DMS53 treated with DMSO at 0.1 percent for 48 hours (cell line): ENCODE measurements at regions not wholly inside any gene's neighbourhood (a gene's known extent, or its start where the extent isn't known, plus 50 kb on each side); places are given as distances from the start of the nearest gene placed in this dataset.

Experiments used
- DNase-seq: peaks from one replicate; lab custom pipeline; 2025; ENCODE audit not compliant: unreplicated experiment; lab: John Stamatoyannopoulos, UW

DNA sequence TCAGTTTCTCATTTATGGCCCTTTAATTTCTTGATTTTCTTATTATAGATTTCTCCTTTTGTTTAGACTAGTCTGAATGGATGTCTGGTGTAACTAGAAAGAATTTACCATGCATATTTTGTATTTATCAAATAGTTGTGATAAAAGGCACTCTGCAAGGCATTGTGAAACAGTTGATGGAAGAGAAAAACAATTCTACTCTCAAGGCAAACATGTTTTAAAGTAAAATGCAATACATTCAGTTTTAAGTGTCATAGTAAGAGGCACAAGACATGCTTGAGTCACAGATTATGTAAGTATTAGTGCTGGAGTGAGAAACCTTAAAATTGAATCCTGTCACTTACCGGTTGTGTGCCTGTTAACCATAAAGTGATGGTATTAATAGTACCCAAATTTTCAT is 283.3 kb upstream of the DKK2 start:
- no peak for DNase-seq

DNA sequence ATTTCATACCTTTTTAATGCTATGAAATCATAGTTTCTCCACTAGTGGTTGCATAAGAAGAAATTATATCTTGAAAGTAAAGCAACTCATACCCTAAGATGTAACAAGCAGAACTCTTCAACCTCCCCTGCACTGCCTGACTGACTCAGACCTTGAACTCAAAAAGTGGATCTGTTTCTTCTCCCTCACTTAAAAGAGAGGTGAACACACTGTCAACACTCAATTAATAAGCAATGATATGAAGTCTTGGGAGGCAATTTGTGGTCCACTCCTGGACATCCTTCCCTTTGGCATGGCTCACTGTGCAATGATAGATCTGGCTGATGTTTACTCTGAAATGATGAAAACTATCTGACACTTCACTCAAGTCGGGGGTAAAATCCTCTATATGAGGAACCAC is 282.0 kb upstream of the DKK2 start:
- DNase-seq: no peak

DNA sequence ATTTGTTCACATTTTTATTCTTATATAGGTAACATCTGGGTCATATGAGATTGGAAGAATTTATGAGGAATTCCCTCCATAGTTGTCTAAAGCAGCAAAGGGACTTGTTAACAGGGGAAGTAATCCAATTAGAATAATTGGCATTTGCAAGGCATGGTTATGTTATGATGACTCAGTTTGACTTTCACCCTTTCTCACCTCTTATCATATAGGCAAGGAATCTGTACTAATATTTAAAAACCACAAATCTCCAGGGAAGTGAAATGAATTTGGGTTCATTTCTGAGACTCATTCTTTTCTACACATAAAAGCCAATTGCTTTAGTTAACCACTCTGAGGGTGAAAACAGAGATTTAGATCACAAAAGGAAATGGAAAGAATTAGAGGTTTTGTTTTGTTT is 281.5 kb upstream of the DKK2 start:
- no peak for DNase-seq

DNA sequence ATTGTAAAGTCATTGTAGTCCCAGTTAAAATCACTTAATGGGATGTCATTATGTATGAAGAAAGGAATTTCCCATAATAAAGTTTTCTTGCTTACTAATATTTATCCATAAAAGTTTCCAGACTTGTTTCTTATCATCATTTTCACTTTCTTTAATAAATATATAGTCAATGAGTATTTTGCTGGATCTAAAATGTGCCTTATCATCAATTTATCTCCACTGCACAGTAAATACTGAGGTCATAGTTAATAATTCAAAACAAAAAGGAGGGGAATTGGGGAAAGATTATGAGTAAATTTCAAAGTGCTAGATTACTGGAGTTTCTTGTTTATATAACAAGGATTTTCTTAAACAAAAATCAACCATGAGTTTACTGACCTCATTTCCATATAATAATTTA is 279.5 kb upstream of the DKK2 start:
- no peak for DNase-seq

DNA sequence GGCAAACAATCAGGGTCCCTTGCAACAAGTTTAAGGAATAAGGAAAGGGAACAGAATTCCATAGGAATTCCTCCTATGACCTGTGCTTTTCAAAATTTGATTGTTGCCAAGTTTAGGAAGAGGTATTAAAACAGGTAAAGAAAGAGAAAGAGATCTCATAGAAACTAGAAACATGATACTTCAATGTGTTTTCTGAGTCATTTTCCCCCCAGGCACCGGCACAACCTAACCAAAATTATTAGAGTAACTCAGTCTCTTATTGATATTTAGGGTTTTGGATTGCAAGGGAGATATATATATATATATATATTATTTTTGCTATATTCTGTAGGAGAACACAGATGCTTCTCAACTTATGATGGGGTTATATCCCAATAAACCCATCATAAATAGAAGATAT is 278.0 kb upstream of the DKK2 start:
- no peak for DNase-seq

DNA sequence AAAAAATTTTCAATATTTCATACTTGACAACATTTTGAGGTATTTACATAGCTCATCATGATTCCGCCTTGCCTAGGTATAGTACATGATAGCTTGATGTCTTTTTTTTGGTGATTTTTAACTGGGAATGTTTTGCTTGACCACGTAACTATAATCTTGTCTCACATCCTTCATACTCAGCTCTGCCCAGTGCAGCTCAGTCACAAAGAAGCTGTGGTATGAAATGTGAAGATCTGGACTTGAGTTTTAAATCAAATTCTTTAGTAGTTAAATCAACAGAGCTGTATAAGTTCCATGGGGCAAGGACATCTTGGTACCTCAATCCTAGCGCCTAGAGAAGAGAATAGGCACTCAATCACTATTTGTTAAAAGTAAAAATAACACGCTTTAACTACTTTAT is 276.3 kb upstream of the DKK2 start:
- DNase-seq: no peak

DNA sequence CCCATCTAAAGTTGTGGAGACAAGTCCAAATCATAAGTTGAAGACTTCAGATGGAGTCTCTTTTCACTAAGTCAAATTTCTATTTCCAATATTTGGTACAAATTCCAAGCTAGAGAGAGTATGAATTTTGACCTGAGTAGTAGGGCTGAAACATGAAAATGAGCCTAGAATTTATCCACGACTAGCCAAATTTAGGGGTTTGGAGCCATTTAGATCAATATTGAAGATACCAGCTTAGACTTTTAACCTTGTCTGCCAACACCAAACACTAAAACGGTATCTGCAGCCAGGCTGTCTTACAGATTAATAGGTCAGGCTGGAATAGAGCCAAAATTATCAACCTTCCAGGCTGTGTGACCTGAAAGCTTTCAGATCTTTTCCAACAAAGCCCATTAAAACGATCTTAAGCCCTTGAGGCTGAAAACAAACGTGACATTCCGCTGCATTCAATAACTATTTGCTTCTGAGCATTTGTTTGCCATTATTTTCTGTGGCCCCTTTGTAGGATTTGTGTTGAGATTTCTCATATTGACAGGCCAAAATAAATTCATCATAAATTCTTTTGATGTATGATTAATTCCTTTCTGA is 268.7 kb upstream of the DKK2 start:
- DNase-seq: no peak

DNA sequence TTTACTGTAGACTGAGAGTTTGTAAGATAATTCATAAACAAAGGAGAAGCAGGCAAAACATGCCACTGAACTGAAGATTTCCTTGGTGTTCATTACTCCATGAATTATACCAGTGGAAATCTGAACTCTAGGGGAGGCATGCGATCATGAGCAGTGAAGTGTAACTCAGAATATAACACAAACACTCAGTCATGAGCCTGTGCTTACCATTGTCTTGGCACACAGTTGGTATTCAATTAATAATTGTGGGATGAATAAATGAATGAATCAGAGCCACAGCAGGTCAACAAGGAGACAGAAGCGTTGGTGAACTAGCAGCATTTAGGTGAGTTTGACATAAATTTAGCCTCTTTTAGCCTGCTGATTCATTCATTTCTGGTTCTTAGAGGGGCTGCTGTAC is 263.5 kb upstream of the DKK2 start:
- DNase-seq: no peak

DNA sequence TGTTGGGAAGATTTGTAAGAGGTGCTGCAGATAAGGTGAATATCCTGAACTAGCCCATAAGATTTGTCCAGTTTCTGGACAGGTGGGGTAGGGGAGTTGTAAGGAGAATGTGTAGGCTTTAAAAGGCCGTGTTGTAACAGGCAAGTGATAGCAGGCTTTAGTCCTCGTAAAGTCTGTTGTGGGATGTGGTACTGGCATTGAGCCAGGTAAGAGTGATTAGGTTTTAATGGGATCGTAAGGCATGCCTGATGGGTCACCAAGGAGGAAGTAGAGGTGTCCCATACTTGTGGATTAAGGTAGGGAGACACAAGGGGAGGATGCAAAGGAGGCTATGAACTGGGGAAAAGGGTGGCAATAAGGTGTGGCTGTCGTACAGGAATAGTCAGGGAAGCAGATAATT is 256.9 kb upstream of the DKK2 start:
- no peak for DNase-seq

DNA sequence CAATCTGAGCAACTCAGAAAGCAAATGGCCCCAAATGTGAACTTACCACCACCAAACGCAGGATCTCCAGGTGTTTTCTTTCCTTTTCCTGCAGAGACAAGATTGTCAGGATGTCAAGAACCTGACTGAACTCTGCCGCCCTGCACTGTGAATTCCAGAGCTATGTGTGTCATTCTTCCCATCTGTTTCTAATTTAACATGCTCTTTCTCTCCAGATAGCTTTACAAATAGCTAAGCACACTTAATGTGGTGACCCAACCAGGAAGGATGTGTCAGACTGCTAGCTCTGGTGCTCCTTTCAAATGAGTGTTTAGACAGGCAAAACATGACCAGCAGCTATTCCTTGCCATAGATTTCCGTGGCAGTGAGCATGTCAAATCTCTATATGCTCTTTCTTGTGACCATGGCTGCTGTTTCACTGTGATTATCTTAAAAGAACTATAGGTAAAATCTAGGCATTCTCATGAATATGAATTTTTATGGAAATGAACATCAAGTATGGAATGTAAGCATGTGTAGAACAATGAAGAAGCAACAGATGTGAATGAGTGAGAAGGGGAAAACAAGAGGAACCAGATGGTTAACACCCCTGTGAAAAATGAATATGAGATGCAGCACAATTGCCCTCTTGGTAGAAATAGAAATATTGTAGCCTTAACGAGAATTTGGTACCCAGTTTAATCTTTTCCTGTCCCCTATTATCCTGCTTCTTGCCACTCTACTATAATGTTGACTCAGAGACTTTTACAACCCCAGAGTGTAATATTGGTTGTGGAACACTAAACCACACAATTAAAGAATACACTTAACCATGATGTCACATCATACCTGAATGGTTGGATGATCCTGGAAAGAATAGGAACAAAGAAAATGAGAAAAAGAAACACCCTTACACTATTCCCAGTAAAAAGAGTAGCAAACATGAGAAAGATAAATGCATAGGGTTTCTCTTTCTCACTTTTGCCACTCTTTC is 247.8 kb upstream of the DKK2 start:
- DNase-seq: peak; percentile 73

DNA sequence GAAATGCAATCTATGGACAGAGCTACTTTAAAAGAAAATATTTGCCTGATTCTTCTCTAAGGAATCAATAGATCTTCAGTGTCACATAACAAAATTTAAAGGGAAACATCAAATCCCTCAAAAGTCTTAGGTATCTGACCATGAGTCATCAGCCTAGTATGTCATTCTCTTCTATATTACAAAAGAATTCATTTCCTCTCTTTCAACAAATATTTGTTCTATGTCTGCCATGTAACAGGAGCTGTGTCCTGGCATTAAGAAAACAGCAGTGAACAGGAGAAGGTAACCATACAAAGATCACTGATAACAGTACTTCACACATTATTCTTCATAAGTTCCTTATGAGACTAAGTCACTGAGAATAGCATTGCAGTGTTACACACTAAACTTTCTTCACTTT is 243.6 kb upstream of the DKK2 start:
- DNase-seq: peak; percentile 84

DNA sequence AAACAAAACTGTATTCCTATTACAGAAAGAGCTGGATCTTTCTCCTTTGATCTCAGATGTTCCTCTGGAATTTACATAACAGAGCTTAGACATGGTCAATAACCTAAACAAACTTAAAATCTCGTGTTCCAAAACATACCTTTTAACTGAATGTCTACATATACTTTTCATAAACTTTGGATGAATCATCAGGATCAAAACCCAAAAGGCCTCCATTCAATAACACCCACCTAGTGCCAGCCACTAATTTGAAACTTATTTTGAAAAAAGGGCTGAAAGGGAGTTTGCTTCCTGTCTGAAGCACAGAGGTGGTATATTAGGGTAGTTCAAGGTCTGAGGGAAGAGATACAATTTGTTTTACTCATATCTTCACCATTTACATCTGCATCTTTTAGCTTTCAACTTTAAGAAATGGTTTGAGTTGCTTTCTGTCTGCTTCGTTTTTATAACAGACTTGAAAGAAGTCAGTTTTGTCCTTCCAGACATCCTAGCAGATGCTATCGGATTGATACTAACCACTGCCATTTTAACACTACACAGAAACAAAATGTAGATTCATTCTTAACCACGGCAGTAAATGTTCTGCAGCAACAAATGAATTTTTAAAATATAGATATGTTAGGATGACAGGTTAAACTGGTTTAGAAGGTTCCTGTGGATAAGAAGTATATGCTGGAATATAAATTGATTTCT is 242.8 kb upstream of the DKK2 start:
- DNase-seq: no peak

DNA sequence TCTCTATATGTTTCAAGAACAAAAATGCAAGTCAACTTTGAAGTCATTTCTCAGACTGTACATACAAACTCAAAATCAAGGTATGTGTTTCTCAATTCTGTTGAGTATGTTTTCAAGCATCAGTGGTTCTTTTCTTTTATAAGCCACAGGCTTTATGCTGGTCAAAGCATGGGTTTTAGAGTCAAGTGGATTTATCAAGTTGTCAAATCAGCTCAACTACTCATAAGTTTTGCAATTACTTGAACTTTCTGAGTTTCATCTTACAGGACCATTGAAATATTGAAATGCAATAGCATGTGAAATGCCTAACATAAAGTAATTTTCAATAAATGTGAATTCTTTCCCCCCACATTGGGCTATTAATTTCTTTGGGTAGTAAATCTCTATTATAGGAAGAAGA is 239.9 kb upstream of the DKK2 start:
- DNase-seq: no peak

DNA sequence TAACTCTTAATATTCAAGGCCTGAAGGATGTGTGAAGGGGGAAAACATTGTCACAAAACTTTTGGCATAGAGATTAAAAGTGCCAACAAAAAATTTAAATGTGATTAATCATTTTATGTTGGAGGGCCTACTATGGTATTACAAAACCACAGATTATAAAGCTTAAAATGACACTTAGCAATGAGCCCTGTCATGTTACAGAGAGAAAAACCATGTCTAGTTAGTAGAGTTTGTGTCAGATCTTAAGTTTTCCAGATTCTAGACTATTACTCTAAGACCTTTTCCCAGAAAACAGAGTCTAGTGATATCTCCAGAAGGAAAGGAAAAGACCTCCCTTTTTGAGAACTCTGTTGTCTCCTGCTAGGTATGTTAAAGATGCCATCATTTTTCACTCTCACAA is 239.1 kb upstream of the DKK2 start:
- no peak for DNase-seq

DNA sequence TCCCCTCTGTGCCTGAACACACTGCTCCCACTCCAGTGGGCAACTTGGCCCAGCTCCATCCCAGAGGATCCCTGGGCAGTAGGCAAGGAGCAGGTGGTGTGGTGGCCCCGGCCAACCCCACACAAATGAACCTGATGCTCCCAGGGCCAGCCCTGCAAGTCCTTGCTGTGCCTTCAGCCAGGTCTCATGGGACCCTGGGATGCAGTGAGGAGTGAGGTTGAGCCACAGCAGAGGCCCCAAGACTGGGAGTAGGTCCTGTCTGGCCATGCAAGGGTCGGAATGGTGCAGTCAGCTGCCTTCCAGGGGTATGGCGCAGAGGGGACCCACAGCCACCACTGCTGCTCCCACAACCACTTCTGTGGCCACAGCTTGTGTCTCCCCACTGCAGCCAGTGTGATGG is 234.5 kb upstream of the DKK2 start:
- DNase-seq: no peak

DNA sequence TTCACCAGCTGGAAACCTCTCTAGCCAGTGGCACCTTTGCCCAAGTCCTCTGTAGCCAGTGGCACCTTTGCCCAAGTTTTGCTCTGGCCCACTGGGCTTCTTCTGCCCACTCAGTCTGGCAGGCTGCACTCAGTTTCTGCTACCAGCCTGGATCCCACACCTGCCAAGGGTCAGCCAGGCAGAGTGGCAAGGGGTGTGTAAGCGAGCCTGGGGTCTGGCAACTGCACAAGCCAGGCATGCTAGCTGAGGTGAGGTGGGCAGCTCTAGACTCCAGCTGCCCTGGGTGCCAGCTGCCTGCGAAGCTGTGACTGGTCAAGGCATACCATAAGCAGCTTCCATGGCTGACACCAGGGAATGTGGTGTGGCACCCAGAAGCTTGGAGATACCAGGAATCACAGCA is 233.1 kb upstream of the DKK2 start:
- DNase-seq: no peak

DNA sequence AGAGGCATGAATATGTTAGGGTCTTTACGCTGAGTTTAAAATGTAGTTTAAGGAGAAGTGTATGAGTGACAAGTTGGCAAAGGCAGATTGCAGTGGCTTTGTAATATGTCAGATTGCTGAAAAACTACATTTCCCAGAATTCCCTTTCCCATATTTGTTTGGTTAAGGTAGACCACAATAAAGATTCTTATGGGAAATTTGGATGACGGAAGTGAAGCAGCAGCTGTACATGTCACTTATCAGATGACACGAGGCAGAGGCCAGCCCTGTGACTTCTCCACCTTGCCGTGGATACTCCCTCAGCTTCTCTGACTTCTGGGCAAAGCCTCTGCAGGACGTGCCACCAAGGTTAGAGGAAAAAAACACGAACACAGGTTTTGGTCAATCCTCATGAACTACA is 229.7 kb upstream of the DKK2 start:
- DNase-seq: no peak

DNA sequence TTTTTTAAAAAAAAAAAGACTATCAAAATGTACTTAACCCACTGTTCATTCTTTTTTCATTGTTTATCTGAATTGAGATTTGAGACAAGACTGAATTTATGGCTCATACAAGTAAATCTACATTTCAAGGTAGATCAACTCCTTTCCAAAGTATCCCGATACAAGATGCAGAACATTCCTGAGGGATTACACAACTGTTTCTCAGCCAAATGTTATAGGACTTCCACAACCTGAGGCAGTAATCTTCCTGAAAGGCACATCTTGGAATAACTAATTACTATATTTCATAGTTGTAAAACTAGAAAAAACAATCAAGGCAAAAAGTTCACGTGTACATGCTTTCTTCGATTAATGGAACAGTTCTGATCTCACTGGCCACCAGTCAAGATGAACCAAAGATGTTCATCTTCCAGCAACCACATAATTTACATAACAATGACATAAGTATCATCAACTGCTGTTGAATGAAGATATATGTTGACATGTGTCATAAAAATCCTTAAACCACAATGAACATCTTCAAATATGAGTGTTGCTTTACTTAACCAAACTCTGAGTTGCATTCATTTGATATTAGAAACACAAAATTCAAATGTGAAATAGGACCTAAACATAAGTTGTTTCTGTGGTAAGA is 225.2 kb upstream of the DKK2 start:
- no peak for DNase-seq

DNA sequence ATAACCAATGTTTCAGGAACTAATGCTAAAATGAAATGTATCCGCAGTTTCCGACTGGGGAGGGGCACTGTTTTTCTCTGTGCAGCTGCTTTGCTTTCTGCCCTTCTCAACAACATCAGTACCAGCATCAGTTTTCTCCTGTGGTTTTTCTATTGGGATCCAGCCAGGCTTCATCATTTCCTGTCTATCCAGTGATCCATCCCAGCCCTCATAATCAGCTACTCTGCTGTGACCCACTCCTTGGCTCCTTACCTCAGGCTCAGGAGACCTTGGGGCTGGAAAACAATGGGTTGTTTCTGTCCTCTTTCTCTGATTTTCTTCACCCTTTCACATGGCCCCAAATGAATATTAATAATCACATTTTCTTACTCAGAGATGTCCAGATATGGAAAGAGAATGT is 222.2 kb upstream of the DKK2 start:
- no peak for DNase-seq

DNA sequence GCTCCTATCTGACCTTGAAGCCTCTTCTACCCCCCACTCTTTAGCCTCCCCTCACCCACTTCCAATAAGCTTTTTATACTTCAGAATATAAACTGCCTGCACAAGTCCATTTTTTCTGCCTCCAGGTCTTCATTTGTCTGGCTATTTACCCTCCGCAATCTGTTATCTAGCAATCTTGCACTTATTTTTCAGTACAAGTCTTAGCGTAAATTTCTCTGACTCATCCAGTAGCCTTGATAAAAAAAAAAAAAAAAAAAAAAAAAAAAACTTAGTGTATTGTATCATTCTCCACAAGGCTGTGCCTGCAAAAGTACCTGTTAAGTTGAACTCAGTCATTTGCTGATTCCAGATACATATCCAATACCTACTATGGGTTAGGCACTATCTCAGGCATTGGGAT is 219.5 kb upstream of the DKK2 start:
- no peak for DNase-seq

DNA sequence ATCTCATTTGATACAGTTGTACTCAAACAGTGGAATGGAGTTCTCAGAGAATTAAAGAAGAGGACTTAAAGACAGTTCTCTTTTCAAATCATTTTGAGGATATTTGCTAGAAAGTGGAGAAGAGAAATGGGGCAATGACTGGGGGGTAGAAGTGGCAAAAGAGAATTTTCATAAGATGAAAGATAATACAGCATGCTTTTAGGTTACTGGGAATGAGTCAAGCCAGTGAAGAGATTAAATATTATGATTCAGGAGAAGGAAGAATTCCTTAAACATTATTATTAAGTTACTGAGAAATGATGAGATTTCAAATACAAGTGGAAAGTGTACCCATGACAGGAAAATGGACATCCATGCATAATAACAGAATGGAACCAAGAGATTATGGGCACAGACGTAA is 219.0 kb upstream of the DKK2 start:
- no peak for DNase-seq

DNA sequence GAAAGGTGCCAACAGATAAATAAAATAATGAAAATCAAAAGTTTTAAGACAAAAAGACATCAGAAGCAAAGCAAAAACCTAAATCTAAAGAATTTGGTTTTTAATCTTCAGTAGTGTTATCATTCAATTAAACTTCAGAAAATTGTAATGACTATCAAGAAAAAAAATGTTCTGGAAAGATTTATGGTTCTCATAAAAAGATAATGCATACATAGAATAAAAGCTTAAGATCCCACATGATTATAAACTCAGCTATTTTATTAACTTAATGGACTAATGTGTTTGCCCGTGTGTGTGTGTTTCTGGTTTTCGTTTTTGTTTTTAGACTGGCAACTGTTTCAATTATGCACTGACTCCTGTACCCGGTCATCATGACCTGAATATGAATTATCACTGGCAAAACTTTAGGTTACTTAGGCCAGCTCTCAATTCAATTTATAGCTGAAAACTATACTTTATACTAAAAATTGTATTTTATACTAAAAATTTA is 217.5 kb upstream of the DKK2 start:
- no peak for DNase-seq
